ENCODE measurements at regions not wholly inside any gene's neighbourhood (a gene's known extent, or its start where the extent isn't known, plus 50 kb on each side); places are given as distances from the start of the nearest gene placed in this dataset.

DNA sequence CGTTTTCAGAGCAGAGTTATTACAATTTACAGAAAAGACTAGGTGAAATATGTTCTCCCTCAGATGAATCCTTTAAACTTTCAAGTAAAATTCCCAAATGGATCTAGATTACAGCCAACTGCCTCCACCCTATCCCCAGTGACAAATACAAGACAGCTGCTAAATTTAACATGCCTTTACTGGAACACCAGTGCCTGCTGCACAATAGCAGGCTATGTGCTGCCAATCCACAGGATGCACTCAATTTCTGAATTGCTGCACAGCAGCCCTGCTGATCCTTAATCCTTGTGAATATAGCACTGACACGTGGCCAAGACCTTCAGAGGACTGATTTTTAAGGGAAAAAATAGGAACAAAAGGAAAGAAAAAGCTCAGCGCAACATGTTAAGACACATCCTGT lies 128.9 kb downstream of the CCER1 start:
- no peak for DNase-seq (ENCODE audit: low spot score)
- TF ChIP-seq, protein P1, sequence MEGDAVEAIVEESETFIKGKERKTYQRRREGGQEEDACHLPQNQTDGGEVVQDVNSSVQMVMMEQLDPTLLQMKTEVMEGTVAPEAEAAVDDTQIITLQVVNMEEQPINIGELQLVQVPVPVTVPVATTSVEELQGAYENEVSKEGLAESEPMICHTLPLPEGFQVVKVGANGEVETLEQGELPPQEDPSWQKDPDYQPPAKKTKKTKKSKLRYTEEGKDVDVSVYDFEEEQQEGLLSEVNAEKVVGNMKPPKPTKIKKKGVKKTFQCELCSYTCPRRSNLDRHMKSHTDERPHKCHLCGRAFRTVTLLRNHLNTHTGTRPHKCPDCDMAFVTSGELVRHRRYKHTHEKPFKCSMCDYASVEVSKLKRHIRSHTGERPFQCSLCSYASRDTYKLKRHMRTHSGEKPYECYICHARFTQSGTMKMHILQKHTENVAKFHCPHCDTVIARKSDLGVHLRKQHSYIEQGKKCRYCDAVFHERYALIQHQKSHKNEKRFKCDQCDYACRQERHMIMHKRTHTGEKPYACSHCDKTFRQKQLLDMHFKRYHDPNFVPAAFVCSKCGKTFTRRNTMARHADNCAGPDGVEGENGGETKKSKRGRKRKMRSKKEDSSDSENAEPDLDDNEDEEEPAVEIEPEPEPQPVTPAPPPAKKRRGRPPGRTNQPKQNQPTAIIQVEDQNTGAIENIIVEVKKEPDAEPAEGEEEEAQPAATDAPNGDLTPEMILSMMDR (conservative IDR thresholded peaks at IDR 0.05; ENCODE audit: low read depth) = no peak
- no peak overlapping the region for H3K27ac ChIP-seq
- ChIA-PET CTCF (no interaction called here), POLR2A (ENCODE audit: low non-redundant PET) (no interaction called here)

DNA sequence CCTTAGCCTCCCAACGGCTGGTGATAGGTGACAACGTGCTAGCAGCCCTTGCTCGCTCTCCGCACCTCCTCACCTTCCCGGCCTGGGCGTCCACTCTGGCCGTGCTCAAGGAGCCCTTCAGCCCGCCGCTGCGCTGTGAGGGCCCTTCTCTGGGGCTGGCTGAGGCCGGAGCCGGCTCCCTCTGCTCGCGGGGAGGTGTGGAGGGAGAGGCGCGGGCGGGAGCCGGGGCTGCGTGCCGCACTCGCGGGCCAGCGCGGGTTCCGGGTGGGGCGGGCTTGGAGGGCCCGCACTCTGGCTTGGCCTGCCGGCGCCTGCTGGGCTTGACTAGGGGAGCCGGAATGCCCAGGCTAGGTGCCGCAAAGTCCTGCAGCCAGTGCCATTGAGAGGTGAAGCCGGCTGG lies 131.1 kb downstream of the CCER1 start:
- TF ChIP-seq, protein P1 (conservative IDR thresholded peaks at IDR 0.05; ENCODE audit: low read depth) = no peak
- ChIA-PET CTCF (no interaction called here), POLR2A (ENCODE audit: low non-redundant PET) (no interaction called here)
- H3K27ac ChIP-seq = no peak overlapping the region
- no peak for DNase-seq (ENCODE audit: low spot score)

DNA sequence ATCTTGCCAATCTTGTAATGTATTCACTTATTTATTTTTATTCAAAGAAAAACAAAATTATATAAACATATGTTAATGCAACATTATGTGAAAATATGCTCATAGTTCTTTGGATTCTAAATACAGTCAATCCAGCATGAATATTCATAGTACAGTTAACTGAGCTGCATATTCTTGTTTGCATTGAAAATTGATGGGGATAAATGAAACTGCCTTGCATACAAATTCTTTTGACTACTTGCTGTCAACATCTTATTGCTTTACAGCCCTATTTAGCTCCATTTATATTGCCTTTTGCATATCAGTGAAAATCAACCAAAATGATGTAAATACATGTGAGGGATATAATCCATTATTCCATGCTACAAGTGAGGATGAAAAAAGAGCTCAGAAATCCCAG lies 135.3 kb downstream of the CCER1 start:
- ChIA-PET POLR2A (ENCODE audit: low non-redundant PET) (no interaction called here), CTCF (interaction anchor here (0.5 kb wide), 1 partner anchor 257 kb away, joined by 10 read pairs; no protein-coding TSS in a partner anchor)
- TF ChIP-seq, protein P1 (conservative IDR thresholded peaks at IDR 0.05; ENCODE audit: low read depth) = no peak
- no peak for DNase-seq (ENCODE audit: low spot score)
- H3K27ac ChIP-seq = no peak overlapping the region

DNA sequence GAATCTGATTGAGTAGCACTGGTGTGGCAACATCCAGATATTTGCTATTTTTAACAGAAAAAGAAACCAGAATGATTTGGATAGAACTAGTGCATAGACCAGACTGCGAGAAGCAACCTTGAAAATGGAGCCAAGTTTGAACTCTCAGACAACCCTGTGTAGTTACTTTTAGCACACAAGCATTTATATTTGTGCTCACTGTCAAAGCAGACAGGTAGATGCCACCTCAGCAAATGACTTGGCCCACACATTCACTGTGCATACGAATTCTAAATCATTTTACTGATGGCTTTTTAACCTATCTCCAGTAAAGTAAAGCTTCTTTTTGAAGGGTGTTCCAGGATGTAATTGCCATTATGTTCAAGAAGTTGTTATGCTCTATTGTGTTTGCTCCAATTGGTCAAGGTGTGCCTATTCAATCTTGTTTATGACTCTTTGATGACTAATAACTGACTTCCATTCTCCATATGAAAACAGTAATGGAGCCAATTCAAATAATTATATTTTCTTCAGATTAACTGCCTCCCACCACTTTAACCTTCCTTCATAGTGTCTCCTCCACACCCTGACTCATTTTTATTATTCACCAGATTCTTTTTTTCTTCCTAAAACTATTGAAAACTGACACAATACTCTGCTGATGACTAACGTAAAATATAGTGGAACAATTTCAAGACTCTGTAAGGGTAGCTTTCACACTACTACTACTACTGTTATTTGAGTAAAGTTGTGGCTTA lies 138.5 kb downstream of the CCER1 start:
- TF ChIP-seq, protein P1 (conservative IDR thresholded peaks at IDR 0.05; ENCODE audit: low read depth) = no peak
- peak; percentile 38 for DNase-seq (ENCODE audit: low spot score)
- CTCF ChIA-PET = interaction anchor here (0.9 kb wide), 1 partner anchor 38 kb away, joined by 3 read pairs; no protein-coding TSS in a partner anchor
- POLR2A ChIA-PET (ENCODE audit: low non-redundant PET) = no interaction called here
- no peak overlapping the region for H3K27ac ChIP-seq

DNA sequence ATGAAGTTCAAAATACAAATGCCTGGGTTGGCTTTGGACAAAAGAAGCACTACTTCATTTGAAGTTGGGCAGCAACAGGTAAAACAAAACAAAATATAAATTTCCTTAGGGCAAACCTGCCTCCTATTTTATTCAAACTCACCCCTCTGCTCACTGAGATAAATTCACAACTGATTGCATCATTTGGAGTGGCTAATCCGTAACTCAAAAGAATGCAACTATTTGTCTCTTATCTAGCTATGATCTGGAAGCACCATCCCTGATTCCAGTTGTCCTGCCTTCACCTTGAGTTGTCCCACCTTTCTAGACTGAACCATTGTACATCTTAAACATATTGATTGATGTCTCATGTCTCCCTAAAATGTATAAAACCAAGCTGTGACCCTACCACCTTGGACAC lies 145.0 kb downstream of the CCER1 start:
- no peak overlapping the region for H3K27ac ChIP-seq
- TF ChIP-seq, protein P1 (conservative IDR thresholded peaks at IDR 0.05; ENCODE audit: low read depth) = no peak
- POLR2A ChIA-PET (ENCODE audit: low non-redundant PET) = no interaction called here
- CTCF ChIA-PET = no interaction called here
- DNase-seq (ENCODE audit: low spot score) = no peak

DNA sequence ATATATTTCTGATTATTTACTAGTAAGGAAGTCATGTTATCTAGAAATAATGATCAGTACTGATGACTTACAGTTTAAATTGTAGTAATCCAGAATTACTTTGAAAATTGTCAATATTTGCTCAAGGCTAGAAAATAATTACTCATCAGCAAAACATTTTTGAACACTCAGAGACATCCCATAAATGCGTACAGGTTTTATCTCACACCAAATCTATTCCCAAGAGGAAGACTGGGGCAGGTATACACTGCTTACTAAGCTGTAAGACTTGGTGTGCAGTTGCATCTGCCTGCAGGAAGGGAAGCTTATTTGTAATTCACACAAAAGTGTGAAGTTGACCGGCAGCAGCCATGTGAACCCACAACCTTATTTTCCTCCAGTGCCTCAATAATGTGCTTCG lies 146.4 kb downstream of the CCER1 start:
- no peak overlapping the region for H3K27ac ChIP-seq
- peak; percentile 5 for DNase-seq (ENCODE audit: low spot score)
- TF ChIP-seq, protein P1 (conservative IDR thresholded peaks at IDR 0.05; ENCODE audit: low read depth) = no peak
- ChIA-PET CTCF (interaction anchor here (0.8 kb wide), 1 partner anchor 10 kb away, joined by 3 read pairs; no protein-coding TSS in a partner anchor), POLR2A (ENCODE audit: low non-redundant PET) (no interaction called here)
